Skeletal muscle tissue (tissue), 3 donors: ENCODE measurements at regions not wholly inside any gene's neighbourhood (a gene's known extent, or its start where the extent isn't known, plus 50 kb on each side); places are given as distances from the start of the nearest gene placed in this dataset.
A peak's percentile ranks its signal among the peaks of the same experiment; 100 is the strongest.

Experiments
- H3K27ac ChIP-seq: one replicate; pipeline ENCODE4 v1.7.0; 2013; ENCODE audit warnings: mild to moderate bottlenecking, low read depth, low read length, inconsistent platforms
- H3K27me3 ChIP-seq, 3 donors: one replicate each; pipeline ENCODE4 v1.7.0; 2013; ENCODE audit warnings: low read length in 3 of 3; ENCODE audit not compliant: control insufficient read depth in 3 of 3, insufficient read depth in 3 of 3
- H3K36me3 ChIP-seq, 3 donors: one replicate each; pipeline ENCODE4 v1.7.0; 2013; ENCODE audit warnings: low read length in 3 of 3; ENCODE audit not compliant: control insufficient read depth in 3 of 3, insufficient read depth in 3 of 3
- H3K4me1 ChIP-seq, 3 donors: one replicate each; pipeline ENCODE4 v1.7.0; 2013; ENCODE audit warnings: low read length in 3 of 3, mild to moderate bottlenecking in 3 of 3; ENCODE audit not compliant: control insufficient read depth in 3 of 3, insufficient read depth in 3 of 3
- H3K4me3 ChIP-seq, 3 donors: one replicate each; pipeline ENCODE4 v1.7.0; 2013; ENCODE audit warnings: low read length in 3 of 3
- H3K9ac ChIP-seq, 3 donors: one replicate each; pipeline ENCODE4 v1.7.0; 2013; ENCODE audit warnings: low read length in 3 of 3, mild to moderate bottlenecking in 3 of 3, moderate library complexity in 2 of 3, low read depth in 1 of 3
- H3K9me3 ChIP-seq, 3 donors: one replicate each; pipeline ENCODE4 v1.7.0; 2013; ENCODE audit warnings: low read length in 3 of 3; ENCODE audit not compliant: control insufficient read depth in 3 of 3
- donor health status: Osteomylitis.

DNA sequence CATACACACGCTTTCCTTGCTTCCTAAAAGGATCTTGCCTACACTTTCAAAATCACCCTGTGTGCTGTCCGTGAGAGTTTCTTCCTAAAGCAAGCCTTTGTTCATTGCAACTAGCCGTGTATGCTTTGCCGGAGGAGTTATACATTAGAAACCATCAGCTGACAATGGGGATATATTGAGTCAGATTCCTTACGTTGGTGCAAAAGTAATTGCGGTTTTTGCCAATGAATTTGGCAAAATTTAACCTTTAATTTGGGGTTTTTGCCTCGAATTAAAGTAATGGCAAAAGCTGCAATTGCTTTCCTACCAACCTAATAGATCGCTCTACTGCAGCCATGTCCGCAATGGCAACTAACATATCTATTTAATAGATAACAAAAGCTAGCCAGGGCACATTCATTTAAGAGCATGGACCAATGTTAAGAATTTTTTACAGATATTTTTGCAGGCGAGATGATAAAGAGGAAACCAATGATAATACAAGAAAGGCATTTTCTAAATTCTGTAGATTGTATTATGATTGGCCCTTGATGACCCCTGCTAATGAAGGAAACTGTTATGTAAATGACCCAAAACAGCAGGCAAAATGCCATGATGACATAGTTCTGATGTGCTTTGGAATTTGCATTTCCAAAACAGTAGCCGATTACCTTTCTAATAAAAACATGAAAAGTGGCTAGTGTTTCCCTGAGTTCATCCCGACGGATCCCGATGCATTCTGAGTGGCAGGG is 184.8 kb upstream of the NRP1 start:
- Histone ChIP-seq H3K27ac (no peak overlapping the region), H3K4me3 (no peak overlapping the region), H3K36me3 (no peaks in the 10 kb centered on the region), H3K9ac (no peak overlapping the region), H3K27me3 (no peaks in the 10 kb centered on the region), H3K4me1 (no peaks in the 10 kb centered on the region), H3K9me3 (no peaks in the 10 kb centered on the region)

GRCh38 chr10:33510206-33510605 is 175.7 kb upstream of the NRP1 start:
- H3K9ac ChIP-seq = no peak overlapping the region
- H3K4me1 ChIP-seq = peaks cover 0 to 4% (median 0%) of the 10 kb centered on the region in 3 donors
- no peaks in the 10 kb centered on the region for H3K36me3 ChIP-seq
- H3K9me3 ChIP-seq = no peaks in the 10 kb centered on the region
- no peaks in the 10 kb centered on the region for H3K27me3 ChIP-seq
- H3K27ac ChIP-seq = no peak overlapping the region
- H3K4me3 ChIP-seq = no peak overlapping the region

DNA sequence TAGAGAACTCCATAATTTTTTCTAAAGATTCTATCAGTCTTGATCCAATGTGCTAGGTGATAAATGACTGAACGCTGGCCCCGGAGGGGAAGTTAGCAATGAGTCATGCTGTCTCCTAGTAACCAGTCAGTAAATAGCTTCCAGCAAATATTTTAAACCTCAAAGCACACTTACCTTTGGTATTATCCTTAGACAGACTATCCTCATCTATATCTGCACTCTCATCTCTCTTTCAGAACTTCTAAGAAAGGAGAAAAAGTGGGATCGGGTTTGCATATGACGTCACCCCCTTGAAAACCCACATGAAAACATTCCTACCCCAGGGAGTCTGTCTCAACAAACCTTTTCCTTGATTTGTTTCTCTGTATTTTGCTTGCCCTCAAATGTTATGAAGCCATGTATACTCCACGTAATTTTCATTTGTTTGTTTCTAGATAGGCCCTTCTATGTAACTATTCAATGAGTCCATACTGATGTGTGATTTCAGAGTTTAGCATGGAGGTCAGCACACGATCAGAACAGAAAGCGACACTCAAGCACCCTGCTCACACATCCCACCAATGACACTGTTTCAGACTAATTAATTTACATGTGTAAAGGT is 174.9 kb upstream of the NRP1 start:
- H3K27me3 ChIP-seq = no peaks in the 10 kb centered on the region
- no peaks in the 10 kb centered on the region for H3K36me3 ChIP-seq
- H3K27ac ChIP-seq = no peak overlapping the region
- peak overlapping the region in 1 of 3 donors; percentile 43 for H3K9ac ChIP-seq
- H3K4me1 ChIP-seq = peaks cover 0 to 4% (median 0%) of the 10 kb centered on the region in 3 donors
- H3K4me3 ChIP-seq = no peak overlapping the region
- no peaks in the 10 kb centered on the region for H3K9me3 ChIP-seq

DNA sequence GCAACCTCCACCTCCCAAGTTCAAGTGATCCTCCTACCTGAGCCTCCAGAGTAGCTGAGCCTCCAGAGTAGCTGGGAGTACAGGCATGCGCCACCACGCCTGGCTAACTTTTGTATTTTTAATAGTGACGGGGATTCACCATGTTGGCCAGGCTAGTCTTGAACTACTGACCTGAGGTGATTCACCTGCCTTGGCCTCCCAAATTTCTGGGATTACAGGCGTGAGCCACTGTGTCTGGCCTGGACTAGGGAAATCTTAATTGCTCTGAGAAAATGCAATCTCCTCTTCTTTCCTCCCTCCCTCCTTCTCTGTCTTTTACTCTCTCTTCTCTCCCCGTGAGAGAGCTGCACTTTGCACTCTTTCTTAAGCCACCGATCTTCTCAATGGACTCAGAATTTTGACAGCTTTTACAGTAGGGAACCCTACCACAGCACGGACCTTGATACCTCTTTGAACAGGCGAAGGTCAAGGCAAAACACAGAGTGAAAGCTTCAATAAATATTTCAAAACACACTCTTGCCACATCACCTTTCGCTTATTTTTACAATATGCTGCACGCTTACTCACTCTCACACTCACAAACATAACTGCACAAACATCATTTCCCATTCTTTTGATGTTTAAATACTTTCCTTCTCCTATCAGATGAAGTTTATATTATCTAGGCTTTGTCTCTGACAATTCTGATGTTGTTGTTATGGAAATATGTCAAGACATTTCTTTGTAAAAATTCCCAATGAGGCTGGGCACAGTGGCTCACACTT is 173.4 kb upstream of the NRP1 start:
- Histone ChIP-seq H3K9ac (no peak overlapping the region), H3K36me3 (no peaks in the 10 kb centered on the region), H3K4me1 (peaks cover 0 to 4% (median 0%) of the 10 kb centered on the region in 3 donors), H3K4me3 (no peak overlapping the region), H3K27ac (no peak overlapping the region), H3K27me3 (no peaks in the 10 kb centered on the region), H3K9me3 (no peaks in the 10 kb centered on the region)

DNA sequence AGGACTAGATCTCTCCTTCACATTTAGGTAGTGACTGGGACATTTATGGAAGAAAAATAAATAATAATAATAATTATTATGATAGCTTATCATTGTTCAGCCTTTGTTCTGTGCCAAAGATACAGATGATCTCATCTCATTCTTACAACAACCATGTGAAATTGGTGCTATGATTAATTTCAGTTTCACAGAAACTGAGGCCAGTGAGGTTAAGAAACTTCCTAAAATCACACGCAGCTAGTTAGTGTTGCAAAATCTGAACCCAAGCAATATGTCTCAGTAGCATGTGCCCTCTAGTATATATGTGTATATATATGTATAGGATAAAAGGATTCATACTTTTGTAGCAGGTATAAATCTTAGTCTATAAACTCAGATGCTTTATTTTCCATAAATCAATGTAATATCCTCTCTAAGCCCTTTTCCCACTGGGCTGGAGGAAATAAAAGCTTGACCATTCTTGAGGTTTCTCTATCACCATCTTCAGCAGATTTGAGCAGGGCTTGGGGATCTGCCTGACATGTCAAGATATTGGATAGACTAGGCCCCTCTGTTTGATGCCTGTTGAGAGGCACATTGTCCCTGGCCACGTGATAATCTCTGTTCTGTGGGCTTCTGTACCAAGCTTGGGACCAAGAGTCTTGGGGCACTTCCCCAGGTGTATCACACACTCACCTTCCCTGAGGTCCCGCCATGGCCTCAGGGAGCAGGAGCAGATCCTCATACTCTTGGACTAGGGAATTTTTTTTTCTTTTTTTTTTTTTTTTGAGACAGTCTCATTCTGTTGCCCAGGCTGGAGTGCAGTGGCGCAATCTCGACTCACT is 172.6 kb upstream of the NRP1 start:
- no peak overlapping the region for H3K9ac ChIP-seq
- H3K36me3 ChIP-seq = no peaks in the 10 kb centered on the region
- no peak overlapping the region for H3K27ac ChIP-seq
- H3K4me1 ChIP-seq = peaks cover 0 to 4% (median 0%) of the 10 kb centered on the region in 3 donors
- H3K9me3 ChIP-seq = no peaks in the 10 kb centered on the region
- H3K4me3 ChIP-seq = no peak overlapping the region
- no peaks in the 10 kb centered on the region for H3K27me3 ChIP-seq

GRCh38 chr10:33506391-33506790 is 171.9 kb upstream of the NRP1 start:
- H3K4me1 ChIP-seq = peaks cover 0 to 4% (median 0%) of the 10 kb centered on the region in 3 donors
- no peaks in the 10 kb centered on the region for H3K9me3 ChIP-seq
- no peak overlapping the region for H3K27ac ChIP-seq
- no peaks in the 10 kb centered on the region for H3K36me3 ChIP-seq
- H3K9ac ChIP-seq = no peak overlapping the region
- no peak overlapping the region for H3K4me3 ChIP-seq
- H3K27me3 ChIP-seq = no peaks in the 10 kb centered on the region

GRCh38 chr10:33501161-33501560 is 166.7 kb upstream of the NRP1 start:
- Histone ChIP-seq H3K27me3 (no peaks in the 10 kb centered on the region), H3K9me3 (no peaks in the 10 kb centered on the region), H3K27ac (no peak overlapping the region), H3K9ac (no peak overlapping the region), H3K4me3 (no peak overlapping the region), H3K4me1 (no peaks in the 10 kb centered on the region), H3K36me3 (no peaks in the 10 kb centered on the region)

- Histone ChIP-seq H3K36me3 (no peaks in the 10 kb centered on the region), H3K4me3 (no peak overlapping the region), H3K27me3 (no peaks in the 10 kb centered on the region), H3K9me3 (no peaks in the 10 kb centered on the region), H3K4me1 (peaks cover 0 to 3% (median 0%) of the 10 kb centered on the region in 3 donors), H3K9ac (no peak overlapping the region), H3K27ac (no peak overlapping the region)
Observed at GRCh38 chr10:33498391-33498891, 164.0 kb upstream of the NRP1 start.

DNA sequence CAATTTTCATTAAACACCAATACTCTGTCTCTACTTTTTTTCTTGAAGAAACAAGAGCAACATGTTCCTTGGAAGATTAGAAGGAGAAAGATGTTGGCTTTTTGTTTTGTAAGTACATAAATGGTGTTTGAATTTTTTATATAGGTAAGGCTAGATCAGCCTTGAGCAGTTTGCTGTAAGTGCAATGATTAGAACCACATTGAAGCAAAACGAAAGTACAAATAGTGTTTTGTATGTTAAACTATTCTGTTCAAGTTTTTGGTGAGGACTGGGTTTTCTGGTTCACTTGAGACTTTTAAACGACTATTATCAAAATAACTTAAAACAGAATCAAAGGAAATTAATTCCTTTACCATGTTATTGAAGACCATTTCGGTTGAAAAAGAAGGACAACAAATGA is 162.9 kb upstream of the NRP1 start:
- no peaks in the 10 kb centered on the region for H3K36me3 ChIP-seq
- H3K4me3 ChIP-seq = no peak overlapping the region
- H3K9ac ChIP-seq = no peak overlapping the region
- peaks cover 0 to 3% (median 0%) of the 10 kb centered on the region in 3 donors for H3K4me1 ChIP-seq
- no peaks in the 10 kb centered on the region for H3K27me3 ChIP-seq
- no peak overlapping the region for H3K27ac ChIP-seq
- H3K9me3 ChIP-seq = no peaks in the 10 kb centered on the region
